Uterus (tissue), 2 donors: ENCODE measurements at regions not wholly inside any gene's neighbourhood (a gene's known extent, or its start where the extent isn't known, plus 50 kb on each side); places are given as distances from the start of the nearest gene placed in this dataset.
"Not testable (repeated sequence)": the region's sequence is repeated elsewhere in the genome, so short reads cannot be mapped to it uniquely, and the experiment has no call there.

Experiments used
- POLR2A ChIP-seq, 2 donors: fragments of 450-650 bp; IDR thresholded peaks; one replicate each; pipeline ENCODE4 v1.6.1; 2016; ENCODE audit warnings: antibody characterized with exemption in 2 of 2, mild to moderate bottlenecking in 1 of 2, moderate library complexity in 1 of 2
- TF ChIP-seq, protein P1 (sequence below), 4 experiments: fragments of 200-600 bp in 2 of 4; fragments of 450-650 bp in 2 of 4; sonication (generic) in 2 of 4; IDR thresholded peaks; one replicate each; pipeline ENCODE4 v1.5.1; 2016 to 2019; ENCODE audit warnings: antibody characterized with exemption in 4 of 4, mild to moderate bottlenecking in 2 of 4, moderate library complexity in 1 of 4

DNA sequence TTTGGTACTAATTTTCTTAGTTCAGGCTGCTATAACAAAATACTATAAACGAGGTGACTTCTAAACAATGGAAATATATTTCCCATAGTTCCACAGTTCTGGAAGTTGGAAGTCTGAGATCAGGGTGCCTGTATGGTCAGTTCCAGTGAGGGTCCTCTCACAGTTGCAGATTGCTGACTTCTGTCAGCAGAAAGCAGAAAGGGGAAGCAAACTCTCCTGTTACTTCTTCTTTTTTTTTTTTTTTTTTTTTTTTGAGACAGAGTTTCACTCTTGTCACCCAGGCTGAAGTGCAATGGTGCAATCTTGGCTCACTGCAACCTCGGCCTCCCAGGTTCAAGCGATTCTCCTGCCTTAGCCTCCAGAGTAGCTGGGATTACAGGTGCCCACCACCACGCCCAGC lies 97.2 kb downstream of the RPAP3 start:
- TF ChIP-seq, protein P1, sequence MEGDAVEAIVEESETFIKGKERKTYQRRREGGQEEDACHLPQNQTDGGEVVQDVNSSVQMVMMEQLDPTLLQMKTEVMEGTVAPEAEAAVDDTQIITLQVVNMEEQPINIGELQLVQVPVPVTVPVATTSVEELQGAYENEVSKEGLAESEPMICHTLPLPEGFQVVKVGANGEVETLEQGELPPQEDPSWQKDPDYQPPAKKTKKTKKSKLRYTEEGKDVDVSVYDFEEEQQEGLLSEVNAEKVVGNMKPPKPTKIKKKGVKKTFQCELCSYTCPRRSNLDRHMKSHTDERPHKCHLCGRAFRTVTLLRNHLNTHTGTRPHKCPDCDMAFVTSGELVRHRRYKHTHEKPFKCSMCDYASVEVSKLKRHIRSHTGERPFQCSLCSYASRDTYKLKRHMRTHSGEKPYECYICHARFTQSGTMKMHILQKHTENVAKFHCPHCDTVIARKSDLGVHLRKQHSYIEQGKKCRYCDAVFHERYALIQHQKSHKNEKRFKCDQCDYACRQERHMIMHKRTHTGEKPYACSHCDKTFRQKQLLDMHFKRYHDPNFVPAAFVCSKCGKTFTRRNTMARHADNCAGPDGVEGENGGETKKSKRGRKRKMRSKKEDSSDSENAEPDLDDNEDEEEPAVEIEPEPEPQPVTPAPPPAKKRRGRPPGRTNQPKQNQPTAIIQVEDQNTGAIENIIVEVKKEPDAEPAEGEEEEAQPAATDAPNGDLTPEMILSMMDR (IDR thresholded peaks at IDR 0.05) = not testable (repeated sequence)
- not testable (repeated sequence) for TF ChIP-seq POLR2A (IDR thresholded peaks at IDR 0.05)
